ENCODE measurements at regions not wholly inside any gene's neighbourhood (a gene's known extent, or its start where the extent isn't known, plus 50 kb on each side); places are given as distances from the start of the nearest gene placed in this dataset.
"Not testable (repeated sequence)": the region's sequence is repeated elsewhere in the genome, so short reads cannot be mapped to it uniquely, and the experiment has no call there.

- Mint-ChIP-seq H3K27ac (no peak overlapping the region), H3K9me3 (ENCODE audit: low read depth) (peaks cover 4% of the 10 kb centered on the region), H3K4me1 (ENCODE audit: low read depth) (peaks cover 4% of the 10 kb centered on the region), H3K27me3 (peaks cover 17% of the 10 kb centered on the region), H3K36me3 (ENCODE audit: insufficient read depth) (peaks cover 1% of the 10 kb centered on the region), H3K4me3 (ENCODE audit: low read depth) (no peak overlapping the region)
- no peak for TF ChIP-seq CTCF (IDR thresholded peaks at IDR 0.05; ENCODE audit: unreplicated experiment)
- no peak for DNase-seq (ENCODE audit: low spot score, unreplicated experiment)
These were observed 94.9 kb upstream of the COL5A1 start for GRCh38 chr9:134546746-134547145.

- Mint-ChIP-seq H3K4me1 (ENCODE audit: low read depth) (peaks cover 4% of the 10 kb centered on the region), H3K36me3 (ENCODE audit: insufficient read depth) (peaks cover 1% of the 10 kb centered on the region)
These were observed 94.2 kb upstream of the COL5A1 start for GRCh38 chr9:134547161-134548100.

GRCh38 chr9:134548185-134548584 is 93.4 kb upstream of the COL5A1 start:
- Mint-ChIP-seq H3K27me3 (peaks cover 17% of the 10 kb centered on the region), H3K36me3 (ENCODE audit: insufficient read depth) (peaks cover 1% of the 10 kb centered on the region), H3K27ac (no peak overlapping the region), H3K4me1 (ENCODE audit: low read depth) (peaks cover 4% of the 10 kb centered on the region), H3K4me3 (ENCODE audit: low read depth) (no peak overlapping the region), H3K9me3 (ENCODE audit: low read depth) (peaks cover 4% of the 10 kb centered on the region)
- no peak for DNase-seq (ENCODE audit: low spot score, unreplicated experiment)
- no peak for TF ChIP-seq CTCF (IDR thresholded peaks at IDR 0.05; ENCODE audit: unreplicated experiment)

More at GRCh38 chr9:134547161-134548100, 94.2 kb upstream of the COL5A1 start:
- Mint-ChIP-seq H3K27ac (no peak overlapping the region), H3K4me3 (ENCODE audit: low read depth) (no peak overlapping the region), H3K9me3 (ENCODE audit: low read depth) (peaks cover 4% of the 10 kb centered on the region), H3K27me3 (peaks cover 17% of the 10 kb centered on the region)
- no peak for TF ChIP-seq CTCF (IDR thresholded peaks at IDR 0.05; ENCODE audit: unreplicated experiment)
- DNase-seq (ENCODE audit: low spot score, unreplicated experiment), result no peak

- Mint-ChIP-seq H3K9me3 (ENCODE audit: low read depth) (peaks cover 4% of the 10 kb centered on the region), H3K4me1 (ENCODE audit: low read depth) (peaks cover 4% of the 10 kb centered on the region), H3K27me3 (peaks cover 15% of the 10 kb centered on the region), H3K27ac (no peak overlapping the region), H3K36me3 (ENCODE audit: insufficient read depth) (peaks cover 1% of the 10 kb centered on the region), H3K4me3 (ENCODE audit: low read depth) (no peak overlapping the region)
- no peak for DNase-seq (ENCODE audit: low spot score, unreplicated experiment)
- no peak for TF ChIP-seq CTCF (IDR thresholded peaks at IDR 0.05; ENCODE audit: unreplicated experiment)
These were observed 93.0 kb upstream of the COL5A1 start for GRCh38 chr9:134548618-134549017.

DNA sequence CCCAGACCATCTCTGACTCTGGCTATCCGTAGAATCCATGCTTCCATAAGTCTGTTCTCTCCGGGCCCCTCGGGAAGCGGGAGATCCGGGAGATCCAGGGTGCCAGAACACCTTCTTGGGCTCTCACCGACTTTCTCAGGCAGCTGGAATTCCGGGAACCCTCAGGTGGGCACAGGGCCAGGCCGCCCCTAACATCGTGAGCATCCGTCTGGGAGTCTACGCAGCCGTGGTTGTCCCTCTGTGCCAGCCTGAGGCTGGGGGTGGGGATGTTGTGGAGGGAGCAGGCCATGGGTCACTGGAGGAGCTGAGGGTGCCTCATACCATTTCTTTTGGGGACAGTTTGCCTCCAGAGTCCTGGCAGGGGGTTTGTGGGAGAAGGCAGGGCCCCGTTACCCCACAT is 92.3 kb upstream of the COL5A1 start:
- H3K36me3 Mint-ChIP-seq (ENCODE audit: insufficient read depth), result peaks cover 1% of the 10 kb centered on the region
- H3K27me3 Mint-ChIP-seq, result peaks cover 15% of the 10 kb centered on the region
- H3K9me3 Mint-ChIP-seq (ENCODE audit: low read depth), result peaks cover 4% of the 10 kb centered on the region
- H3K4me1 Mint-ChIP-seq (ENCODE audit: low read depth), result peaks cover 2% of the 10 kb centered on the region
- no peak for TF ChIP-seq CTCF (IDR thresholded peaks at IDR 0.05; ENCODE audit: unreplicated experiment)
- DNase-seq (ENCODE audit: low spot score, unreplicated experiment), result no peak
- no peak overlapping the region for H3K27ac Mint-ChIP-seq
- H3K4me3 Mint-ChIP-seq (ENCODE audit: low read depth), result no peak overlapping the region

GRCh38 chr9:134550081-134550480 is 91.5 kb upstream of the COL5A1 start:
- not testable (repeated sequence) for H3K27me3 Mint-ChIP-seq; H3K36me3 Mint-ChIP-seq (ENCODE audit: insufficient read depth); DNase-seq (ENCODE audit: low spot score, unreplicated experiment); H3K27ac Mint-ChIP-seq; H3K9me3 Mint-ChIP-seq (ENCODE audit: low read depth); H3K4me3 Mint-ChIP-seq (ENCODE audit: low read depth); H3K4me1 Mint-ChIP-seq (ENCODE audit: low read depth)
